ENCODE measurements at regions not wholly inside any gene's neighbourhood (a gene's known extent, or its start where the extent isn't known, plus 50 kb on each side); places are given as distances from the start of the nearest gene placed in this dataset.

- no peaks in the 10 kb centered on the region for H3K36me3 Mint-ChIP-seq (ENCODE audit: low read depth, unreplicated experiment)
- Histone ChIP-seq H3K9me3 (ENCODE audit: insufficient read depth, low read depth, low read length) (peaks cover 12% of the 10 kb centered on the region), H4K20me1 (ENCODE audit: insufficient read depth, low read length) (no peaks in the 10 kb centered on the region), H3K36me3 (ENCODE audit: insufficient read depth, low read length) (no peaks in the 10 kb centered on the region), H3K4me3 (ENCODE audit: insufficient read depth, low read depth, low read length) (no peak overlapping the region), H2AFZ (ENCODE audit: low read depth, low read length) (no peak overlapping the region), H3K27me3 (ENCODE audit: insufficient read depth, low read length) (no peaks in the 10 kb centered on the region), H3K79me2 (ENCODE audit: insufficient read depth, low read length) (no peaks in the 10 kb centered on the region), H3K27ac (ENCODE audit: low read depth, low read length) (no peak overlapping the region), H3K9ac (ENCODE audit: low read length) (no peak overlapping the region), H3K4me2 (ENCODE audit: low read length) (no peak overlapping the region), H3K4me1 (ENCODE audit: insufficient read depth, low read length) (no peaks in the 10 kb centered on the region)
- FAIRE-seq (no peak), DNase-seq (ENCODE audit: low read depth) (no peak)
- no peak for TF ChIP-seq EZH2 (IDR thresholded peaks at IDR 0.05; ENCODE audit: insufficient read depth, low read length)
- no peak for TF ChIP-seq CTCF (IDR thresholded peaks at IDR 0.05; ENCODE audit: insufficient read depth, low read depth, low read length)
- peaks cover 1% of the 10 kb centered on the region for H3K9me3 Mint-ChIP-seq (ENCODE audit: unreplicated experiment)
- H3K4me3 Mint-ChIP-seq (ENCODE audit: unreplicated experiment) = no peak overlapping the region
- no peaks in the 10 kb centered on the region for H3K4me1 Mint-ChIP-seq (ENCODE audit: low read depth, unreplicated experiment)
- H3K27ac Mint-ChIP-seq (ENCODE audit: unreplicated experiment) = no peak overlapping the region
- peaks cover 31% of the 10 kb centered on the region for H3K27me3 Mint-ChIP-seq (ENCODE audit: low read depth, unreplicated experiment)
Measured at GRCh38 chr5:2300861-2301574, 418.3 kb upstream of the IRX4 start.

GRCh38 chr5:2300421-2300820, 417.7 kb upstream of the IRX4 start:
- Histone ChIP-seq H3K4me3 (ENCODE audit: insufficient read depth, low read depth, low read length) (no peak overlapping the region), H3K4me2 (ENCODE audit: low read length) (no peak overlapping the region), H2AFZ (ENCODE audit: low read depth, low read length) (no peak overlapping the region), H3K79me2 (ENCODE audit: insufficient read depth, low read length) (no peaks in the 10 kb centered on the region), H3K9ac (ENCODE audit: low read length) (no peak overlapping the region), H4K20me1 (ENCODE audit: insufficient read depth, low read length) (no peaks in the 10 kb centered on the region), H3K27me3 (ENCODE audit: insufficient read depth, low read length) (no peaks in the 10 kb centered on the region), H3K27ac (ENCODE audit: low read depth, low read length) (no peak overlapping the region), H3K4me1 (ENCODE audit: insufficient read depth, low read length) (no peaks in the 10 kb centered on the region), H3K9me3 (ENCODE audit: insufficient read depth, low read depth, low read length) (peaks cover 12% of the 10 kb centered on the region), H3K36me3 (ENCODE audit: insufficient read depth, low read length) (no peaks in the 10 kb centered on the region)
- Mint-ChIP-seq H3K36me3 (ENCODE audit: low read depth, unreplicated experiment) (no peaks in the 10 kb centered on the region), H3K27me3 (ENCODE audit: low read depth, unreplicated experiment) (peaks cover 33% of the 10 kb centered on the region), H3K9me3 (ENCODE audit: unreplicated experiment) (peaks cover 1% of the 10 kb centered on the region), H3K27ac (ENCODE audit: unreplicated experiment) (no peak overlapping the region), H3K4me1 (ENCODE audit: low read depth, unreplicated experiment) (no peaks in the 10 kb centered on the region), H3K4me3 (ENCODE audit: unreplicated experiment) (no peak overlapping the region)
- no peak for FAIRE-seq
- TF ChIP-seq CTCF (IDR thresholded peaks at IDR 0.05; ENCODE audit: insufficient read depth, low read depth, low read length) (no peak), EZH2 (IDR thresholded peaks at IDR 0.05; ENCODE audit: insufficient read depth, low read length) (no peak)
- DNase-seq (ENCODE audit: low read depth) = no peak

Measured in astrocyte (in vitro differentiated cells and primary cell).